Stimulated activated CD4-positive, alpha-beta T cell treated with anti-CD3 and anti-CD28 coated beads, Interleukin-2, amount 100 ng/mL, for 24 hours (primary cell): ENCODE measurements at regions not wholly inside any gene's neighbourhood (a gene's known extent, or its start where the extent isn't known, plus 50 kb on each side); places are given as distances from the start of the nearest gene placed in this dataset.

Experiments used
- DNase-seq, 2 donors: peaks; one replicate each; pipeline ENCODE4 v3.0.0-alpha.2; 2020

- no peak for DNase-seq
These were observed 517.9 kb downstream of the PLCL1 start for GRCh38 chr2:198322275-198322674.

- no peak for DNase-seq
These were observed 517.2 kb downstream of the PLCL1 start for GRCh38 chr2:198321522-198322088.

- DNase-seq = no peak
These were observed 512.5 kb downstream of the PLCL1 start for GRCh38 chr2:198316852-198317396.

- DNase-seq = no peak
These were observed 511.6 kb downstream of the PLCL1 start for GRCh38 chr2:198315791-198316630.

DNA sequence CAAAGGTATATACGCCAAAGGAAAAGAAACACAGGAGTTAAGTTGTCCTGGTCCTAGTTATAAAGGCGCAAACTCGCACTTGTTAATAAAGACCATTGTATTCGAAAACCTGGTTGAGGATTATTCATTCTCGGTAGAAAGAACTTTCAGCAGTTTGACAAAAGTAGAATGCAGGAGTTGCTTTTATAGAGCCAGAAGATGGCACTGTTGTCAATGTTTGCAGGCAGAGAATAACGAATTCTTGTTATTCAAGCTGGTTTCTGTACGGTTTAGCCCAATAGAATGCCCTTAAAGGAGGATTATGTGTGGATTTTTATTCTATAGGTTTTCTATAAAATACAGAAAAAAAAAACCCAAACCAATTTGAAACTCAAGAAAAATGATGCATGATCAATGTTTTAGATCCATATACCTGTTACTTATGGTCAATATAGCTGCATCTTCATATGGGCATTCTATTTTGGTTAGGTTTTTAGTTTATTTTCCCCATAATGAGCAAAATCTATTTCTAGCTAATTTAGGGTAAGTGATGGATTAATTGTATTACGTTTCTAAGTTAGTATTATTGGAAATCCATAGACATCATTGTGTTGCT, 510.3 kb downstream of the PLCL1 start:
- DNase-seq = no peak

DNA sequence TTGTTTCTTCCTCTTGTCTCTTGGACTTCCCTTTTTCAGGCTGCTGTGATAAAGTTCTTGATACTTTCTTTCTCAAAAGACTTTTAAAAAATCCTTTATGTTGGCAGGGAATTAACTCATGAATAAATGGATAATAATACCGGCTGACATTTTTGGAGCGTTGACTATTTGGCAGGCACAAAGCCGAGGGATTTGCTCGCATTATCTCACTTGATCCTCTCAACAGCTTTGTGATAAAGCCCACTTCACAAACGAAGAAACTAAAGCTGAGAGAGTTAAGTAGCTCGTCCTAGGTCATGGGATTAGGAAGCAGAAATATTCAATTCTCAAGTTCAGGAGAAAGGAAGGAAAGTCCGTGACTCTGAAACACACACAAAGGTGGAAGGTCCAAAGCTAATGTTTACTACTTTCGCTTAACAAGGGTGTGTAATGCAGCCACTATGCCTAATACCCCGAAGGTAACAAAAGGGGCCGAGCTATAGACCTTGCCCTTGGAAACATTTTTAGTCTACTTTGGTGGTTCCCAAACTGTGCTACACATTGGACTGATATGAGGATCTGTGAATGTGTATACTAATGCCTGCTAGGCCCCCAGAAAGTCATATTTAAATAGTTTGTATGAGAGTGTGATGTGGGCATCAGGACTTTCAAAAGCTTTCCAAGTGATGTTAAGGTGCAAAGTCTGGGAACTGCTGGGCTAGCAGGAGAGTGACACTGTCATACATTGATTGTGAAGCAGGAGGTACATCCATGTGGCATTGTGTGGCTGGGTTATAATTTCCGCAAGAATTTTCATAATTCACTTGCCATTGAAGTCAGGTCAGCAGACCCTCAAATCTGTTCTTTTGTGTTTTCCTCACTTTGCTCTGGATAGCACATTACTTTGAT, 508.4 kb downstream of the PLCL1 start:
- no peak for DNase-seq

DNA sequence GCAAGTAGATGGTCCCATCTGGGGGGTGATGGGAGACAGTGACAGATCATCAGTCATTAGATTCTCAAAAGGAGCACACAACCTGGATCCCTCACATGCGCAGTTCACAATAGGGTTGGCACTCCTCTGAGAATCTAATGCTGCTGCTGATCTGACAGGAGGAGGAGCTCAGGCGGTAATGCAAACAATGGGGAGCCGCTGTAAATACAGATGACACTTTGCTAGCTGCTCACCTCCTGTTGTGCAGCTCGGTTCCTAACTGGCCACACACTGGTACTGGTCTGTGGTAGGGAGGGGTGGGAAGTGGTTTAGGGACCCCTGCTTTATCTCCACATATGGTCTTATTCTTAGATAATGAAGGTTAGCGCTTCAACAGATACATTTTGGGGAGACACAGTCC, 506.6 kb downstream of the PLCL1 start:
- no peak for DNase-seq

DNA sequence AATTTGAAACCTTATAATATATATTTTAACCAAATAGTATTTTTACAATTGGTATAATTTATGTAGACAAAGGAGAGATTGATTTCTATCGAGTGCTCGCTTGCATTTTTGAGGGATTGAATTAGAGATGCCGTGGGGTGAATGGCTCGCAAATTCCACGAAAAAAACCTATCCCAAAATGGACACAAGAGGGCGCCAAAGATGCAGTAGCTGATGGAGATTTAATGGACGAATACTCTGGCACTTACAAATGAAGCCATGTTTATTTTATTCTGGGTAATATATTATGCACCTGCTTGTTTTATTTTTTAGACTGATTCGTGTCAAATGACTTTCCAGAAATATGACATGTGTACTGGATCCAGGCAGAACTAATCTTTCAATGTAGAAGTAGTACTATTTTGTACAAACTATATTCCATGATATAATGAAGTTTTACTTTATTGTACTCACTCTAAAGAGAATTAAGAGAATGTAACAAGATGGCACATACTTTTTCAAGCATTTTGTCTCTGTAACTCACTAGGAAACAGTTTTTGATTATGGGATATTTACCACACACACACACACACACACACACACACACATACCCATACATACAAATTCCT, 505.4 kb downstream of the PLCL1 start:
- peak; percentile 55 to 65 for DNase-seq

- no peak for DNase-seq
These were observed 504.7 kb downstream of the PLCL1 start for GRCh38 chr2:198309081-198309480.

DNA sequence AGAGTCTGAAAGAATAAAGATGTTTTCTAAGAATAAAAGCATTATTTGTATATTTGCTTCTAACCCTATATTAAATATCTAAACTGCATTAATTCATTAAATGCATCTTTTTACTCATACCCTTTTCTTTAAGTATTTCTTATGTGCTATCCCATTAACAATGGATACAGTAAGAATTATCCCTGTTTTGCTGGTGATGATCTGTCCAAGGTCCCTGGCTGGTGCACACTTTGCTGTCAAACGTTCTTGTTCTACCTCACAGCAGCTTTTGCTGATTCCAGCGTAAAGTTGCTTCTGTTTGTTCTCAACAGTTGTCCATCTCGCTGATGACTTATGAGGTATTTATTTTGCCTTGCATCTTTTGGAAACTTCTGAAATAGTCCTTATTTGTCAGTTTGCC, 504.0 kb downstream of the PLCL1 start:
- DNase-seq = no peak

DNA sequence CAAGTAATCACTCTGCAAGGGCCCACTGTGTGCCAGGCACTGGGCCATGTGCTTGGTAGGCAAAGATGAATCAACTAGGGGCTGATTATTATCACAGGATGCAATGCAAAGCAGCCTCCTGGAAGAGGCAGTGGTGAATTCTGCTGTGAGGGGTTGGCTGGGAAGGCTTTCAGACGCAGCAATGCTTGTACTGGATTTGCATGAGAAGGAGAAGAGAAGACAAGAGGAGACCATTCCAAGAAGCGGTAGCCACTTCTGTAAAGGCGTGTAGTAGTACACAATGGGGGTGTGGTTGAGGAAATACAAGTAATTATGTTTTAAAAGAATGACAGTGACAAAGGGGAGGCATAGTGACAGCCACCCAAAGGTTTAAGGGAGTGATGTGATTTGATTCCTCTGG, 502.7 kb downstream of the PLCL1 start:
- DNase-seq = no peak

- no peak for DNase-seq
These were observed 500.5 kb downstream of the PLCL1 start for GRCh38 chr2:198304859-198305258.

DNA sequence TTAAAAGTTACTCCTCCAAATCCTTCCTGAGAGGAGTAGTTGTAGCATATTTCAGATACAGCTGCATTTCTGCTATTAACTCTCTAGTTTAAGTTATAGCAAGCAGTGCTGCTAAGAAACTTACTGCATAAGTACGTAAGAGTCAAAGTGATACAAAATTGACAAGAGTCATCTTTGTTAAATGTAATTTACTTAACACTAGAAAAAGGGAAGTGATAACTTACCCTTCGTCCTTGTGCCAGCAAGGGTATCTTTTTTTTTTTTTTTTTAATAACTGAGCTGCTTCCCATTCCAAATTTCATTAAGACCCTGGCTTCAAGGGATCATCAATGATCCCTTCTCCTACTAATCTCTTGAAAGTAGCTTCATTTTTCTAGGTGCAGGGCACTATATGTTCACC, 493.0 kb downstream of the PLCL1 start:
- no peak for DNase-seq

DNA sequence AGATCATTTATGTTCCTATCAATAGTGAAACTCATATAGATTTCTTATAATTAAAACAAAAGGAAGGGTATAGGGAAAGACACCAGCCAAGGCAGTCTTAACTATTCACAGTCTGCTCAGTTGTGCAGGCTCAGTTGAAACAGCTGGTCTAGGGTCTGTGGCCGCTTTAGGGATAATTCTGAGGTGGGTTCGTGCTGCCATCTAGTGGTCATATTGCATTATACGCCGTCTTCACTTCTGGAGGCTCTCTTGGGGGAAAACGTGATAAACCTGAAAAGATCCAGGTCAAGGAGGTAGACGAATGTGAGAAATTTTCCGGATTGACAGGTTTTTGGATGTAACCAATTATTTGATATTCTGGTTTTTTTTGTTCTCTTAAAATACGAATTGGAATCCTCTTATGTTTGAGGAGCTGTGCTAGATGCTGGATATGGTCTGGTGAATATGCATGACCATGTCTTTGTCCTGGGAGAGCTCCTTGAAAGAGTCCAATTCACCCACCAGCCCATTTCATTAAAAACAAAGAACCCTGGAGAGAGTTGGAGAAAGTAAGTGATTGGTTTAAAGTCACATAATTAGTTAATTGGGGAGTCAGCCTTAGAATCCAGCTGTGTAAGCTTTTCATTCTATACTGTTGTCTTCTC, 492.4 kb downstream of the PLCL1 start:
- DNase-seq = peak; percentile 57 to 61

DNA sequence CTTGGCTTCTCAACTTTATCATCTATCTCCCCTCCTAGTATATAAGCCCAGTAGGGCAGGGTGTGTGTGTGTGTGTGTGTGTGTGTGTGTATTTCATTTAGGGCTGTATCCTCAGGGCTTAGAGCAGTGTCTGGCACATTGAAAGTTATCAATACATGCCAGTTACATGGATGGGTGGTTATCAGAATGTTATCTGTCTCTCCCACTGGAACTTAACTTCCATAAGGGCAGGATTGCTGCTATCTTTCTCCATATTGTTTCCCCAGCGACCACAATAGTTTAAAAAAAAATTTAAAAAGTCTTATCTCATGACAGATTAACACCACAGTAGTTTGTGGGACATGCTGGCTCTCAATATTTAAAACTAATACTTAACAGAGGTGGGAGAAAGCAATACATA, 488.9 kb downstream of the PLCL1 start:
- no peak for DNase-seq

GRCh38 chr2:198289811-198290210, 485.4 kb downstream of the PLCL1 start:
- no peak for DNase-seq

- DNase-seq = no peak
These were observed 483.3 kb downstream of the PLCL1 start for GRCh38 chr2:198287706-198288105.

DNA sequence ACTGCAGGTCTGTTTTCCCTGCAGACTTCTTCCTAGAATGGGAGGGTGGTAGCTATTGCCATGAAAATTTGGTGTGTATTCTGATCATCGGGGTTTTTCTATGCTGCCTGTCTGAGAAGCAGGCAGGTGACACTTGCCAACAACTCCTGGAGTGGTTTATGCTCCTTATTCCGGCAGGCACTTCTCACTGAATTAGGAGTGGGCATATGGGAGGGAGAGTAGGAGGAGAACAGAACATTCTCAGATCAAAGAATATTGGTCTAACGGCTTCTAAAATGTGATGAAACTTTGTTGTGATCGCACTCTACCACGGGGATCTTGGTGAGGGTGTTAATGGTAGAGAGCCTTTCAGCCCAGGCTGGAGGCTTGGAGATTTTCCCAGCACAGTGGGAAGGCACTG, 480.8 kb downstream of the PLCL1 start:
- DNase-seq = no peak

GRCh38 chr2:198283146-198283545, 478.8 kb downstream of the PLCL1 start:
- DNase-seq = no peak

DNA sequence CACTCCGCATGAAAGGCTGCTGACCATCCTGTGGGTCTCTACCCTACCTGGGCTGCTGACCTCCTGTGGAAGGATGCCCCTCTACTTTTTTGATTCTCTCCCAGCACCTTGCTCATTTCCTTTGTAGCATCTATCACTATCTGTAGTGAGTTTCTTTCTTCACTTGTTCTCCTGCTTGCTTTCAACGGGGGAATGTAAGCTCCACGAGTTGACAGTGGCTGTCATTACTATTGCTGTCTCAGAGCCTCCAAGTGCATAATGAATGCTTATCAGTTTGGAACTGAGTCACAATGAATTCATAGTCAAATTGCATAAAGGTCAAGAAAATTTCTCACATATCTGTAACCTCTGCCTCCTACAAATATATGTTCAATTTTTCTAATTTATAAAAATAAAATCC, 477.7 kb downstream of the PLCL1 start:
- DNase-seq = no peak

DNA sequence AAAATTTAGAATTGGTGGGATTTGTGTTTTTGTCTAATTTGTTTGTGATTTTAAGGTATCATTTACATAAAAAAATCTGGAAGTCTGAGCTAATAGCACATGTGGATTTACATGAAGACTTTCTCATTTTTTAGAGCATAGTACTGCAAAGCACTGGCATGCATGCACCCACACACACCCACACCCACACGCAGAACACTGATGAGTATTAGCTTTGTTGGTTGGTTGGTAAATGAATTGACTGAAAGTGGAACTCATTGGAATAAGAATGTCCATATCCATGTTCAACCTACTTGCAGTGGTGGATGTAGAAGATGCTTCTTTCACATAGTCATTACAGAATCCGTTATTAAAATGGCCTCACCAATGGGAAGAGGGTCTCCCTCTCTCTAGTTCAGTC, 475.8 kb downstream of the PLCL1 start:
- no peak for DNase-seq

- DNase-seq = no peak
These were observed 474.6 kb downstream of the PLCL1 start for GRCh38 chr2:198279026-198279425.
